Suprapubic skin (tissue), 4 donors: ENCODE measurements at regions not wholly inside any gene's neighbourhood (a gene's known extent, or its start where the extent isn't known, plus 50 kb on each side); places are given as distances from the start of the nearest gene placed in this dataset.

Source experiments
- EP300 ChIP-seq: sonication (generic); formaldehyde crosslinking; IDR thresholded peaks from one replicate; pipeline ENCODE4 v1.6.1; 2017; ENCODE audit warnings: antibody characterized with exemption
- POLR2A ChIP-seq, 2 donors: fragments of 450-650 bp; IDR thresholded peaks; one replicate each; pipeline ENCODE4 v1.6.1; 2017; ENCODE audit warnings: antibody characterized with exemption in 2 of 2, mild to moderate bottlenecking in 2 of 2, moderate library complexity in 2 of 2
- POLR2AphosphoS5 ChIP-seq, 3 donors: sonication (generic); formaldehyde crosslinking; IDR thresholded peaks; one replicate each; pipeline ENCODE4 v1.6.1; 2017; ENCODE audit warnings: antibody characterized with exemption in 3 of 3
- TF ChIP-seq, protein P1 (sequence below), 2 donors: fragments of 200-600 bp in 1 of 2; fragments of 450-650 bp in 1 of 2; sonication (generic) in 1 of 2; IDR thresholded peaks; one replicate each; pipeline ENCODE4 v1.5.1; 2016 to 2019; ENCODE audit warnings: antibody characterized with exemption in 2 of 2, mild to moderate bottlenecking in 1 of 2, moderate library complexity in 1 of 2

DNA sequence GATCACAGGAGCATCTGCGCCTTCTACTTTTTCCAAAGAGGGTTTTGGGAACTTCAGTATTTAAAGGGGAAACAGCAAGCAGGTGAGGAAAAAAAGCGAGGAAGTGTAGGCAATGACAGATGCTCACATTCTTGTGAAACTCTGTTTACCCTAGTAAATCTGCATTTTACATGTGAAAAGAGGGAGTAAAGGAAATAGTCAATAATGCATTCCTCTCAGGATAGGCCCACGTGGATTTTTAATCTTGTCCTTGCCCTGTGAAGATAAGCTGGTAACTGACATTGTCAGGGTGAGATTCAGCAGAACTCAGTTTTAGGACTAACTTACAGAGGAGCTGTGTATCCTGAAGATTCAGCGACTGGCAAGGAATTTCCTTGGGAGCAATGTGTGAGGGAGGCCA is 1119.2 kb upstream of the TMEM132C start:
- TF ChIP-seq, protein P1, sequence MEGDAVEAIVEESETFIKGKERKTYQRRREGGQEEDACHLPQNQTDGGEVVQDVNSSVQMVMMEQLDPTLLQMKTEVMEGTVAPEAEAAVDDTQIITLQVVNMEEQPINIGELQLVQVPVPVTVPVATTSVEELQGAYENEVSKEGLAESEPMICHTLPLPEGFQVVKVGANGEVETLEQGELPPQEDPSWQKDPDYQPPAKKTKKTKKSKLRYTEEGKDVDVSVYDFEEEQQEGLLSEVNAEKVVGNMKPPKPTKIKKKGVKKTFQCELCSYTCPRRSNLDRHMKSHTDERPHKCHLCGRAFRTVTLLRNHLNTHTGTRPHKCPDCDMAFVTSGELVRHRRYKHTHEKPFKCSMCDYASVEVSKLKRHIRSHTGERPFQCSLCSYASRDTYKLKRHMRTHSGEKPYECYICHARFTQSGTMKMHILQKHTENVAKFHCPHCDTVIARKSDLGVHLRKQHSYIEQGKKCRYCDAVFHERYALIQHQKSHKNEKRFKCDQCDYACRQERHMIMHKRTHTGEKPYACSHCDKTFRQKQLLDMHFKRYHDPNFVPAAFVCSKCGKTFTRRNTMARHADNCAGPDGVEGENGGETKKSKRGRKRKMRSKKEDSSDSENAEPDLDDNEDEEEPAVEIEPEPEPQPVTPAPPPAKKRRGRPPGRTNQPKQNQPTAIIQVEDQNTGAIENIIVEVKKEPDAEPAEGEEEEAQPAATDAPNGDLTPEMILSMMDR (IDR thresholded peaks at IDR 0.05), result no peak
- no peak for TF ChIP-seq POLR2AphosphoS5 (IDR thresholded peaks at IDR 0.05)
- TF ChIP-seq POLR2A (IDR thresholded peaks at IDR 0.05), result no peak
- TF ChIP-seq EP300, result no peak
